Activated CD8-positive, alpha-beta T cell treated with anti-CD3 and anti-CD28 coated beads for 36 hours (primary cell): ENCODE measurements at regions not wholly inside any gene's neighbourhood (a gene's known extent, or its start where the extent isn't known, plus 50 kb on each side); places are given as distances from the start of the nearest gene placed in this dataset.

Source experiments
- ATAC-seq: fragments of 200-7000 bp; cut with Tn5 transposase; one replicate; pipeline ENCODE4 v1.10.0; 2021; ENCODE audit warnings: mild to moderate bottlenecking, moderate library complexity
- CTCF ChIA-PET: fragments of 350-600 bp; sonication (Branson Sonifier 250); formaldehyde crosslinking; loops from one replicate; lab custom pipeline; 2021; ENCODE audit warnings: antibody characterized with exemption; lab: Charles Lee
- POLR2A ChIA-PET: fragments of 350-600 bp; sonication (Branson Sonifier 250); formaldehyde crosslinking; loops from one replicate; lab custom pipeline; 2021; ENCODE audit warnings: antibody characterized with exemption; lab: Charles Lee
- DNase-seq: peaks from one replicate; pipeline ENCODE4 v3.0.0-alpha.2; 2020
- H3K27ac Mint-ChIP-seq: one replicate; pipeline ENCODE4 v1.8.0; 2021; ENCODE audit warnings: mild to moderate bottlenecking, mixed read lengths
- H3K27me3 Mint-ChIP-seq: one replicate; pipeline ENCODE4 v1.8.0; 2021; ENCODE audit warnings: mixed read lengths
- H3K36me3 Mint-ChIP-seq: one replicate; pipeline ENCODE4 v1.8.0; 2021; ENCODE audit warnings: low read depth, mixed read lengths
- H3K4me1 Mint-ChIP-seq: one replicate; pipeline ENCODE4 v1.8.0; 2021; ENCODE audit warnings: low read depth, mixed read lengths
- H3K4me3 Mint-ChIP-seq: one replicate; pipeline ENCODE4 v1.8.0; 2021; ENCODE audit warnings: mild to moderate bottlenecking, moderate library complexity, mixed read lengths
- H3K9me3 Mint-ChIP-seq: one replicate; pipeline ENCODE4 v1.8.0; 2021; ENCODE audit warnings: mixed read lengths
- CTCF ChIP-seq: fragments of 200-600 bp; IDR thresholded peaks from one replicate; pipeline ENCODE4 v1.8.0; 2022; ENCODE audit warnings: antibody characterized with exemption, mild to moderate bottlenecking
- intact Hi-C: fragments of 100-400 bp; cut with micrococcal nuclease; formaldehyde crosslinking; loops from one replicate; pipeline ENCODE4 v1.10.0; 2022

- ChIA-PET CTCF (interaction anchor here (0.7 to 1.1 kb wide), 2 partner anchors 32 to 388 kb away, joined by 3 to 4 read pairs; no protein-coding TSS in a partner anchor), POLR2A (no interaction called here)
- DNase-seq = no peak
- Mint-ChIP-seq H3K27ac (no peak overlapping the region), H3K27me3 (no peaks in the 10 kb centered on the region), H3K9me3 (peaks cover 11% of the 10 kb centered on the region), H3K4me1 (no peaks in the 10 kb centered on the region), H3K4me3 (no peak overlapping the region), H3K36me3 (no peaks in the 10 kb centered on the region)
- TF ChIP-seq CTCF = no peak
- intact Hi-C loops = no loop called here
- ATAC-seq = no peak
These were observed 51.9 kb upstream of the BAIAP2L1 start for GRCh38 chr7:98452791-98453190.
